Neural crest cell (in vitro differentiated cells): ENCODE measurements at regions not wholly inside any gene's neighbourhood (a gene's known extent, or its start where the extent isn't known, plus 50 kb on each side); places are given as distances from the start of the nearest gene placed in this dataset.

Source experiments
- DNase-seq: peaks from one replicate; pipeline ENCODE4 v3.0.0; 2021; ENCODE audit warnings: low read depth, mixed read lengths, low spot score
- H3K27ac Mint-ChIP-seq: one replicate; pipeline ENCODE4 v1.8.0; 2021; ENCODE audit warnings: mild to moderate bottlenecking, mixed read lengths; ENCODE audit not compliant: unreplicated experiment
- H3K27me3 Mint-ChIP-seq: 2 replicates; pipeline ENCODE4 v1.8.0; 2021; ENCODE audit warnings: low read depth, mild to moderate bottlenecking, mixed read lengths
- H3K36me3 Mint-ChIP-seq: 2 replicates; pipeline ENCODE4 v1.8.0; 2021; ENCODE audit warnings: low read depth, mild to moderate bottlenecking, mixed read lengths
- H3K4me1 Mint-ChIP-seq: 2 replicates; pipeline ENCODE4 v1.8.0; 2021; ENCODE audit warnings: mixed read lengths
- H3K4me3 Mint-ChIP-seq: one replicate; pipeline ENCODE4 v1.8.0; 2021; ENCODE audit warnings: mild to moderate bottlenecking, mixed read lengths
- H3K9me3 Mint-ChIP-seq: 2 replicates; pipeline ENCODE4 v1.8.0; 2021; ENCODE audit warnings: mixed read lengths
- CTCF ChIP-seq: fragments of 200-600 bp; sonication (generic); conservative IDR thresholded peaks from 2 replicates; pipeline ENCODE4 v1.5.0; 2021; ENCODE audit warnings: antibody characterized with exemption, mild to moderate bottlenecking

GRCh38 chr12:113676547-113676946 lies 204.9 kb upstream of the LHX5 start:
- H3K36me3 Mint-ChIP-seq: no peaks in the 10 kb centered on the region
- H3K4me3 Mint-ChIP-seq: no peak overlapping the region
- peaks cover 69% of the 10 kb centered on the region for H3K27me3 Mint-ChIP-seq
- no peak for TF ChIP-seq CTCF
- no peak for DNase-seq
- H3K27ac Mint-ChIP-seq: no peak overlapping the region
- no peaks in the 10 kb centered on the region for H3K9me3 Mint-ChIP-seq
- peaks cover 4% of the 10 kb centered on the region for H3K4me1 Mint-ChIP-seq

GRCh38 chr12:113676117-113676516 lies 204.4 kb upstream of the LHX5 start:
- Mint-ChIP-seq H3K27ac (no peak overlapping the region), H3K9me3 (no peaks in the 10 kb centered on the region), H3K4me3 (no peak overlapping the region), H3K4me1 (peaks cover 4% of the 10 kb centered on the region), H3K27me3 (peaks cover 73% of the 10 kb centered on the region), H3K36me3 (no peaks in the 10 kb centered on the region)
- no peak for TF ChIP-seq CTCF
- no peak for DNase-seq

GRCh38 chr12:113674996-113675395 lies 203.3 kb upstream of the LHX5 start:
- Mint-ChIP-seq H3K4me3 (no peak overlapping the region), H3K9me3 (no peaks in the 10 kb centered on the region), H3K27me3 (peaks cover 80% of the 10 kb centered on the region), H3K4me1 (peaks cover 7% of the 10 kb centered on the region), H3K27ac (no peak overlapping the region), H3K36me3 (no peaks in the 10 kb centered on the region)
- no peak for TF ChIP-seq CTCF
- DNase-seq: no peak

- H3K4me3 Mint-ChIP-seq: no peak overlapping the region
- TF ChIP-seq CTCF: no peak
- H3K9me3 Mint-ChIP-seq: no peaks in the 10 kb centered on the region
- no peak overlapping the region for H3K27ac Mint-ChIP-seq
- peaks cover 81% of the 10 kb centered on the region for H3K27me3 Mint-ChIP-seq
- peaks cover 13% of the 10 kb centered on the region for H3K4me1 Mint-ChIP-seq
- DNase-seq: no peak
- H3K36me3 Mint-ChIP-seq: no peaks in the 10 kb centered on the region
Observed at GRCh38 chr12:113674302-113674701, 202.6 kb upstream of the LHX5 start.

GRCh38 chr12:113673458-113674238 lies 202.0 kb upstream of the LHX5 start:
- peaks cover 79% of the 10 kb centered on the region for H3K27me3 Mint-ChIP-seq
- peaks cover 13% of the 10 kb centered on the region for H3K4me1 Mint-ChIP-seq
- H3K27ac Mint-ChIP-seq: no peak overlapping the region
- no peak overlapping the region for H3K4me3 Mint-ChIP-seq
- no peaks in the 10 kb centered on the region for H3K36me3 Mint-ChIP-seq
- DNase-seq: no peak
- no peaks in the 10 kb centered on the region for H3K9me3 Mint-ChIP-seq
- TF ChIP-seq CTCF: no peak
